ENCODE measurements at regions not wholly inside any gene's neighbourhood (a gene's known extent, or its start where the extent isn't known, plus 50 kb on each side); places are given as distances from the start of the nearest gene placed in this dataset.

DNA sequence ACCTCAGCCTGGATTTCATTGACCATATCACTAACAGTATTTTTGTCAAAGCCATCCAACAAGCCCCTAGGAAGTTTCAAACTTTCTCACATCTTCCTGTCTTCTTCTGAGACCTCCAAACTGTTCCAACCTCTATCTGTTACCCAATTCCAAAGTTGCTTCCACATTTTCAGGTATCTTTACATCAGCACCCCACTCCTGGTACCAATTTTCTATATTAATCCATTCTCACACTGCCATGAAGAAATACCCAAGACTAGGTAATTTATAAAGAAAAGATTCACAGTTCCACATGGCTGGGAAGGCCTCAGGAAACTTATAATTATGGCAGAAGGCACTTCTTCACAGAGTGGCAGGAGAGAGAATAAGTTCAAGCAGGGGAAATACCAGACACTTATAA lies 571.9 kb upstream of the PHF14 start:
- Histone ChIP-seq H3K79me2 (ENCODE audit: insufficient read depth, low read length) (no peaks in the 10 kb centered on the region), H3K4me1 (ENCODE audit: control insufficient read depth in 1 of 2, insufficient read depth in 2 of 2, low read length in 2 of 2) (no peaks in the 10 kb centered on the region), H2AFZ (ENCODE audit: insufficient read depth, low read depth, low read length, poor library complexity, severe bottlenecking) (no peak overlapping the region), H3K36me3 (replicated peaks in 1 of 2; ENCODE audit: control insufficient read depth in 1 of 2, insufficient read depth in 2 of 2, low read length in 2 of 2) (no peaks in the 10 kb centered on the region), H3K4me2 (replicated peaks; ENCODE audit: extremely low read depth, low read length, poor library complexity, severe bottlenecking) (no peak overlapping the region), H3K27me3 (ENCODE audit: control insufficient read depth in 2 of 2, insufficient read depth in 2 of 2, low read length in 2 of 2) (no peaks in the 10 kb centered on the region), H4K20me1 (ENCODE audit: insufficient read depth, low read length) (no peaks in the 10 kb centered on the region), H3K27ac (ENCODE audit: low read depth in 1 of 2, low read length in 2 of 2) (no peak overlapping the region), H3K9me3 (replicated peaks in 1 of 2; ENCODE audit: control insufficient read depth in 1 of 2, insufficient read depth in 1 of 2, low read length in 2 of 2) (peaks cover 12 to 28% of the 10 kb centered on the region in 2 donors), H3K4me3 (replicated peaks in 1 of 3; ENCODE audit: low read depth in 2 of 3, low read length in 3 of 3) (no peak overlapping the region), H3K9ac (ENCODE audit: insufficient read depth, low read length, poor library complexity, severe bottlenecking) (no peak overlapping the region)
- Mint-ChIP-seq H3K27me3 (ENCODE audit: low read depth in 3 of 3) (no peaks in the 10 kb centered on the region), H3K4me3 (no peak overlapping the region), H3K9me3 (peaks cover 7 to 21% (median 15%) of the 10 kb centered on the region in 7 donors), H3K4me1 (no peaks in the 10 kb centered on the region), H3K27ac (no peak overlapping the region), H3K36me3 (no peaks in the 10 kb centered on the region)
- TF ChIP-seq, protein P1, sequence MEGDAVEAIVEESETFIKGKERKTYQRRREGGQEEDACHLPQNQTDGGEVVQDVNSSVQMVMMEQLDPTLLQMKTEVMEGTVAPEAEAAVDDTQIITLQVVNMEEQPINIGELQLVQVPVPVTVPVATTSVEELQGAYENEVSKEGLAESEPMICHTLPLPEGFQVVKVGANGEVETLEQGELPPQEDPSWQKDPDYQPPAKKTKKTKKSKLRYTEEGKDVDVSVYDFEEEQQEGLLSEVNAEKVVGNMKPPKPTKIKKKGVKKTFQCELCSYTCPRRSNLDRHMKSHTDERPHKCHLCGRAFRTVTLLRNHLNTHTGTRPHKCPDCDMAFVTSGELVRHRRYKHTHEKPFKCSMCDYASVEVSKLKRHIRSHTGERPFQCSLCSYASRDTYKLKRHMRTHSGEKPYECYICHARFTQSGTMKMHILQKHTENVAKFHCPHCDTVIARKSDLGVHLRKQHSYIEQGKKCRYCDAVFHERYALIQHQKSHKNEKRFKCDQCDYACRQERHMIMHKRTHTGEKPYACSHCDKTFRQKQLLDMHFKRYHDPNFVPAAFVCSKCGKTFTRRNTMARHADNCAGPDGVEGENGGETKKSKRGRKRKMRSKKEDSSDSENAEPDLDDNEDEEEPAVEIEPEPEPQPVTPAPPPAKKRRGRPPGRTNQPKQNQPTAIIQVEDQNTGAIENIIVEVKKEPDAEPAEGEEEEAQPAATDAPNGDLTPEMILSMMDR (IDR thresholded peaks at IDR 0.05), result no peak
- intact Hi-C loops (cut with micrococcal nuclease), result no loop called here
- no peak for DNase-seq

DNA sequence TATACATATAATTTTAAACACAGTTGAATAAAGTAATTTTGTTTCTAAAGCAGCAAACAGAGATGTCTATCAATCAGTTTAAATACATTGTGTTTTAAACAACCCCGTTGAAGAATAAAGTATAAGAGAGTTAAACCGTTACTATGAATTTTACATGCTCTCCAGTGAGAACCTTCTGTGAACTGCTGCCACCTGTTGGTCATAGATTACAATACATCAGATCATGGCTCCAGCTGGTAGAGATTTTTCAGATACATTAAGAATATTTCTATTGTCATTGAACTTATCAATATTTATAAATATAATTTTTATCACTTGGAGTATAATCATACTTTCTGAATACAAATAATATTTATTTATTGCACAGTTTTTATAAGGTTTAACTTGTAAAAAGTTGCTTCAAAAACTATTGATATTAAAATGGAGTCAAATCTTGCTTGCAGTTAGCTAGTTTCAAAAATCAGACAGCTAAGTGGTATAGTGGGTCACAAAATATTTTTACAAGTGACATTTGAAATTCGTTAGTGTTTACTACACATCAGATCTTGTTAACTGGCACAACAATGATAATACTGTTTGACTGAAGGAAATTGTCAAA lies 561.2 kb upstream of the PHF14 start:
- Mint-ChIP-seq H3K27ac (no peak overlapping the region), H3K4me3 (no peak overlapping the region), H3K9me3 (no peaks in the 10 kb centered on the region), H3K36me3 (no peaks in the 10 kb centered on the region), H3K4me1 (no peaks in the 10 kb centered on the region), H3K27me3 (ENCODE audit: low read depth in 3 of 3) (no peaks in the 10 kb centered on the region)
- no peaks in the 10 kb centered on the region for H4K20me1 ChIP-seq (ENCODE audit: insufficient read depth, low read length)
- no peak overlapping the region for H3K9ac ChIP-seq (ENCODE audit: insufficient read depth, low read length, poor library complexity, severe bottlenecking)
- peak in 2 of 3 donors; percentile 4 to 5 for DNase-seq
- no peaks in the 10 kb centered on the region for H3K27me3 ChIP-seq (ENCODE audit: control insufficient read depth in 2 of 2, insufficient read depth in 2 of 2, low read length in 2 of 2)
- H3K36me3 ChIP-seq (replicated peaks in 1 of 2; ENCODE audit: control insufficient read depth in 1 of 2, insufficient read depth in 2 of 2, low read length in 2 of 2), result no peaks in the 10 kb centered on the region
- no peak overlapping the region for H3K4me2 ChIP-seq (replicated peaks; ENCODE audit: extremely low read depth, low read length, poor library complexity, severe bottlenecking)
- H3K4me1 ChIP-seq (ENCODE audit: control insufficient read depth in 1 of 2, insufficient read depth in 2 of 2, low read length in 2 of 2), result no peaks in the 10 kb centered on the region
- H3K4me3 ChIP-seq (replicated peaks in 1 of 3; ENCODE audit: low read depth in 2 of 3, low read length in 3 of 3), result no peak overlapping the region
- no peak overlapping the region for H2AFZ ChIP-seq (ENCODE audit: insufficient read depth, low read depth, low read length, poor library complexity, severe bottlenecking)
- intact Hi-C loops (cut with micrococcal nuclease), result no loop called here
- no peak overlapping the region for H3K27ac ChIP-seq (ENCODE audit: low read depth in 1 of 2, low read length in 2 of 2)
- no CpG with 5 or more reads among the region's 3 CpGs for WGBS (ENCODE audit: insufficient coverage)
- H3K79me2 ChIP-seq (ENCODE audit: insufficient read depth, low read length), result no peaks in the 10 kb centered on the region
- TF ChIP-seq, protein P1 (IDR thresholded peaks at IDR 0.05), result peak; percentile 64
- no peaks in the 10 kb centered on the region for H3K9me3 ChIP-seq (replicated peaks in 1 of 2; ENCODE audit: control insufficient read depth in 1 of 2, insufficient read depth in 1 of 2, low read length in 2 of 2)
